Endothelial cell of umbilical vein (primary cell): ENCODE measurements at regions not wholly inside any gene's neighbourhood (a gene's known extent, or its start where the extent isn't known, plus 50 kb on each side); places are given as distances from the start of the nearest gene placed in this dataset.

ENCODE experiments used
- BruUV-seq: library from RNA; stranded (reverse); fragments of 400-500 nt; replicated peaks from 2 replicates; lab custom pipeline; 2021; lab: Mats Ljungman, UMichigan
- CTCF ChIA-PET: fragments of 300-600, 350-600 bp; sonication (Branson Sonifier 250); formaldehyde crosslinking; loops from one replicate; lab custom pipeline; 2021; ENCODE audit warnings: antibody characterized with exemption, inconsistent platforms; lab: Charles Lee
- POLR2A ChIA-PET: fragments of 300-600, 350-600 bp; sonication (Branson Sonifier 250); formaldehyde crosslinking; loops from one replicate; lab custom pipeline; 2021; ENCODE audit warnings: antibody characterized with exemption, inconsistent platforms; lab: Charles Lee
- DNase-seq: peaks from one replicate; pipeline ENCODE4 v3.0.0-alpha.2; 2011; ENCODE audit warnings: low read depth, low spot score
- FAIRE-seq: peaks from 2 replicates; lab custom pipeline; 2011; peaks lifted over from hg19 to GRCh38; lab: Jason Lieb, UNC
- H2AFZ ChIP-seq: 2 replicates; pipeline ENCODE4 v1.6.0; 2012; ENCODE audit warnings: low read depth, low read length, control low read depth, inconsistent platforms
- H3K27ac ChIP-seq: 2 replicates; pipeline ENCODE4 v1.5.1; 2011; ENCODE audit warnings: low read depth, mild to moderate bottlenecking, control low read depth, low read length, moderate library complexity; ENCODE audit not compliant: insufficient read depth
- H3K27me3 ChIP-seq, 2 experiments: 2 replicates each; pipeline versions ENCODE4 v1.6.0 to v1.6.1; 2011; ENCODE audit warnings: low read length in 2 of 2, mixed read lengths in 1 of 2; ENCODE audit not compliant: control insufficient read depth in 2 of 2, insufficient read depth in 2 of 2
- H3K36me3 ChIP-seq, 2 experiments: 2 replicates in 1 of 2; 3 replicates in 1 of 2; pipeline ENCODE4 v1.5.1; 2011; ENCODE audit warnings: low read length in 2 of 2, mild to moderate bottlenecking in 1 of 2, moderate library complexity in 1 of 2; ENCODE audit not compliant: control insufficient read depth in 2 of 2, insufficient read depth in 2 of 2; ENCODE audit errors: extremely low read depth in 1 of 2
- H3K4me1 ChIP-seq: 3 replicates; pipeline ENCODE4 v1.5.1; 2011; ENCODE audit warnings: mild to moderate bottlenecking, low read length; ENCODE audit not compliant: control insufficient read depth, insufficient read depth; ENCODE audit errors: extremely low read depth
- H3K4me2 ChIP-seq: 2 replicates; pipeline ENCODE4 v1.6.1; 2011; ENCODE audit warnings: low read length, control low read depth, mixed read lengths; ENCODE audit not compliant: insufficient read depth
- H3K4me3 ChIP-seq, 3 experiments: fragments of 200-600 bp in 1 of 3; sonication (generic), shearing (Covaris generic) in 1 of 3; replicated peaks in 1 of 3; 2 replicates each; pipeline ENCODE4 v1.5.1; 2011 to 2016; ENCODE audit warnings: control low read depth in 3 of 3, low read length in 3 of 3, mild to moderate bottlenecking in 2 of 3, inconsistent platforms in 1 of 3, low read depth in 1 of 3, moderate library complexity in 1 of 3; ENCODE audit not compliant: insufficient read depth in 1 of 3
- H3K79me2 ChIP-seq: 2 replicates; pipeline ENCODE4 v1.6.0; 2012; ENCODE audit warnings: low read length, inconsistent platforms; ENCODE audit not compliant: control insufficient read depth, insufficient read depth
- H3K9ac ChIP-seq: replicated peaks from 2 replicates; pipeline ENCODE3; 2011; ENCODE audit warnings: low read length, control low read depth; ENCODE audit not compliant: insufficient read depth; ENCODE audit errors: extremely low read depth
- H3K9me1 ChIP-seq: replicated peaks from 3 replicates; pipeline ENCODE4 v1.6.0; 2011; ENCODE audit warnings: mild to moderate bottlenecking, low read length; ENCODE audit not compliant: control insufficient read depth, insufficient read depth; ENCODE audit errors: extremely low read depth
- H3K9me3 ChIP-seq: replicated peaks from 2 replicates; pipeline ENCODE4 v1.5.1; 2012; ENCODE audit warnings: low read length, inconsistent platforms; ENCODE audit not compliant: control insufficient read depth, insufficient read depth
- H4K20me1 ChIP-seq: replicated peaks from 2 replicates; pipeline ENCODE3; 2011; ENCODE audit warnings: mild to moderate bottlenecking, low read length; ENCODE audit not compliant: control insufficient read depth, insufficient read depth; ENCODE audit errors: extremely low read depth
- EZH2 ChIP-seq: IDR thresholded peaks from 2 replicates; pipeline ENCODE4 v1.6.1; 2012; ENCODE audit warnings: borderline replicate concordance, low read depth, mild to moderate bottlenecking, moderate library complexity, low read length, inconsistent platforms; ENCODE audit not compliant: severe bottlenecking
- FOS ChIP-seq: IDR thresholded peaks from 2 replicates; pipeline ENCODE4 v1.6.1; 2011; ENCODE audit warnings: mild to moderate bottlenecking, low read length, moderate library complexity, borderline replicate concordance; ENCODE audit not compliant: insufficient read depth
- GATA2 ChIP-seq: IDR thresholded peaks from 2 replicates; pipeline ENCODE4 v1.7.0; 2011; ENCODE audit warnings: low read depth, mild to moderate bottlenecking, moderate library complexity, mixed read lengths, low read length; ENCODE audit not compliant: insufficient read length, insufficient read depth
- JUN ChIP-seq: IDR thresholded peaks from 2 replicates; pipeline ENCODE4 v1.6.1; 2011; ENCODE audit warnings: borderline replicate concordance, low read depth; ENCODE audit not compliant: insufficient read length, insufficient read depth
- MYC ChIP-seq: IDR thresholded peaks from one replicate; pipeline ENCODE4 v1.6.1; 2011; ENCODE audit warnings: mild to moderate bottlenecking, low read depth, low read length
- POLR2A ChIP-seq: IDR thresholded peaks from 2 replicates; pipeline ENCODE4 v1.6.1; 2012; ENCODE audit warnings: low read depth, mild to moderate bottlenecking, control low read depth, low read length
- POLR2AphosphoS5 ChIP-seq: IDR thresholded peaks from 2 replicates; pipeline ENCODE4 v1.6.1; 2012; ENCODE audit warnings: low read depth, mild to moderate bottlenecking, control low read depth, low read length, moderate library complexity; ENCODE audit not compliant: insufficient read depth
- dilution Hi-C: fragments of 300-500 bp; cut with MboI; formaldehyde crosslinking; loops from one replicate; pipeline ENCODE4 v1.15.0; 2019; ENCODE audit warnings: low sequenced_read_pairs; ENCODE audit not compliant: extremely low pct_ligation_motif_present
- intact Hi-C: fragments of 100-400 bp; cut with micrococcal nuclease; formaldehyde crosslinking; loops from one replicate; pipeline ENCODE4 v1.10.0; 2022
- TF ChIP-seq, protein P1 (sequence below), 2 donors: IDR thresholded peaks; 1 replicate in 1 of 2; 2 replicates in 1 of 2; pipeline ENCODE4 v1.5.1; 2011; ENCODE audit warnings: low read length in 2 of 2, mild to moderate bottlenecking in 2 of 2, moderate library complexity in 2 of 2, control low read depth in 1 of 2, inconsistent platforms in 1 of 2, low read depth in 1 of 2; ENCODE audit not compliant: insufficient read depth in 1 of 2; ENCODE audit errors: extremely low read depth in 1 of 2
- TF ChIP-seq, protein P2 (sequence below): IDR thresholded peaks from 2 replicates; pipeline ENCODE4 v1.6.1; 2011; ENCODE audit not compliant: insufficient read depth, insufficient read length

DNA sequence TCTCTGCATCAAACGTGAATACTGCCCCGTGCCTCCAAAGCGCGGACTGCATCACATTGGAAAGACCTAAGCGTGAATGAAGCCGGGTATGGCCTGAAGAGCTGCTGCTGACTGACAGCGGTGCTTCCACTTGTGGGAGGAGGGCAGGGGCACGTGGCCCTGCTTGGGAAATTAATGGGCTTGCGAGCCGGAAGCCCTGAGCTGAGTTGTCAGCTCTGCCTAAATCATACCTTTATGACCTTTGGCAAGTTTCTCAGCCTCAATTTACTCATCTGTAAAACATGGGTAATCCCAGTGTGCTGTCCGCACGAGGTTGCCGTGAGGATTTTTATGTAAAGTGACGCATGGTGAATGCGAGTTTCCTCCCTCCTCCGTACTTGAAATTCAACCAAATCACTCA, 67.0 kb upstream of the FOXQ1 start:
- Histone ChIP-seq H3K27ac (no peak overlapping the region), H3K9me3 (no peaks in the 10 kb centered on the region), H3K27me3 (no peaks in the 10 kb centered on the region), H3K4me3 (no peak overlapping the region), H3K4me2 (no peak overlapping the region), H2AFZ (no peak overlapping the region), H3K9me1 (no peaks in the 10 kb centered on the region), H3K4me1 (no peaks in the 10 kb centered on the region), H3K79me2 (no peaks in the 10 kb centered on the region), H4K20me1 (no peaks in the 10 kb centered on the region), H3K9ac (no peak overlapping the region), H3K36me3 (no peaks in the 10 kb centered on the region)
- ChIA-PET CTCF (no interaction called here), POLR2A (no interaction called here)
- no TSS peak for BruUV-seq
- FAIRE-seq (no peak), DNase-seq (no peak)
- intact Hi-C loops: no loop called here
- dilution Hi-C loops: no loop called here
- TF ChIP-seq EZH2 (no peak), FOS (no peak), GATA2 (no peak), POLR2AphosphoS5 (no peak), JUN (no peak), POLR2A (no peak), MYC (no peak)
- TF ChIP-seq, protein P1, sequence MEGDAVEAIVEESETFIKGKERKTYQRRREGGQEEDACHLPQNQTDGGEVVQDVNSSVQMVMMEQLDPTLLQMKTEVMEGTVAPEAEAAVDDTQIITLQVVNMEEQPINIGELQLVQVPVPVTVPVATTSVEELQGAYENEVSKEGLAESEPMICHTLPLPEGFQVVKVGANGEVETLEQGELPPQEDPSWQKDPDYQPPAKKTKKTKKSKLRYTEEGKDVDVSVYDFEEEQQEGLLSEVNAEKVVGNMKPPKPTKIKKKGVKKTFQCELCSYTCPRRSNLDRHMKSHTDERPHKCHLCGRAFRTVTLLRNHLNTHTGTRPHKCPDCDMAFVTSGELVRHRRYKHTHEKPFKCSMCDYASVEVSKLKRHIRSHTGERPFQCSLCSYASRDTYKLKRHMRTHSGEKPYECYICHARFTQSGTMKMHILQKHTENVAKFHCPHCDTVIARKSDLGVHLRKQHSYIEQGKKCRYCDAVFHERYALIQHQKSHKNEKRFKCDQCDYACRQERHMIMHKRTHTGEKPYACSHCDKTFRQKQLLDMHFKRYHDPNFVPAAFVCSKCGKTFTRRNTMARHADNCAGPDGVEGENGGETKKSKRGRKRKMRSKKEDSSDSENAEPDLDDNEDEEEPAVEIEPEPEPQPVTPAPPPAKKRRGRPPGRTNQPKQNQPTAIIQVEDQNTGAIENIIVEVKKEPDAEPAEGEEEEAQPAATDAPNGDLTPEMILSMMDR (IDR thresholded peaks at IDR 0.05; ENCODE audit: extremely low read depth in 1 of 2, insufficient read depth in 1 of 2, low read depth in 1 of 2, low read length in 2 of 2): no peak
- TF ChIP-seq, protein P2, sequence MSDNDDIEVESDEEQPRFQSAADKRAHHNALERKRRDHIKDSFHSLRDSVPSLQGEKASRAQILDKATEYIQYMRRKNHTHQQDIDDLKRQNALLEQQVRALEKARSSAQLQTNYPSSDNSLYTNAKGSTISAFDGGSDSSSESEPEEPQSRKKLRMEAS: no peak
